GM04504 (cell line): ENCODE measurements at regions not wholly inside any gene's neighbourhood (a gene's known extent, or its start where the extent isn't known, plus 50 kb on each side); places are given as distances from the start of the nearest gene placed in this dataset.

Source experiments
- DNase-seq: peaks from one replicate; pipeline ENCODE4 v3.0.0-alpha.2; 2012; ENCODE audit warnings: low read depth

GRCh38 chr9:73459817-73460216 lies 308.2 kb downstream of the ANXA1 start:
- DNase-seq: no peak

GRCh38 chr9:73468716-73469115 lies 317.1 kb downstream of the ANXA1 start:
- no peak for DNase-seq

GRCh38 chr9:73470766-73471165 lies 319.1 kb downstream of the ANXA1 start:
- DNase-seq: no peak

- DNase-seq: no peak
These were observed 322.4 kb downstream of the ANXA1 start for GRCh38 chr9:73474002-73474600.

GRCh38 chr9:73474625-73475024 lies 323.0 kb downstream of the ANXA1 start:
- DNase-seq: no peak

- DNase-seq: no peak
These were observed 343.2 kb downstream of the ANXA1 start for GRCh38 chr9:73494894-73495293.

- no peak for DNase-seq
These were observed 346.1 kb downstream of the ANXA1 start for GRCh38 chr9:73497796-73498195.

- no peak for DNase-seq
These were observed 363.6 kb downstream of the ANXA1 start for GRCh38 chr9:73515216-73515615.

- no peak for DNase-seq
These were observed 371.7 kb downstream of the ANXA1 start for GRCh38 chr9:73523391-73523790.

- DNase-seq: no peak
These were observed 373.7 kb downstream of the ANXA1 start for GRCh38 chr9:73525350-73525749.

- no peak for DNase-seq
These were observed 375.9 kb downstream of the ANXA1 start for GRCh38 chr9:73527521-73527920.

GRCh38 chr9:73528926-73529325 lies 377.3 kb downstream of the ANXA1 start:
- no peak for DNase-seq

GRCh38 chr9:73529666-73530065 lies 378.0 kb downstream of the ANXA1 start:
- no peak for DNase-seq

GRCh38 chr9:73531051-73531532 lies 379.4 kb downstream of the ANXA1 start:
- no peak for DNase-seq

GRCh38 chr9:73531658-73532057 lies 380.0 kb downstream of the ANXA1 start:
- DNase-seq: no peak

GRCh38 chr9:73532985-73533384 lies 381.3 kb downstream of the ANXA1 start:
- no peak for DNase-seq

- no peak for DNase-seq
These were observed 384.7 kb downstream of the ANXA1 start for GRCh38 chr9:73536403-73536802.

GRCh38 chr9:73537561-73537960 lies 385.9 kb downstream of the ANXA1 start:
- DNase-seq: no peak

- no peak for DNase-seq
These were observed 388.3 kb downstream of the ANXA1 start for GRCh38 chr9:73539881-73540390.

- DNase-seq: no peak
These were observed 390.3 kb downstream of the ANXA1 start for GRCh38 chr9:73541923-73542322.

- DNase-seq: no peak
These were observed 392.1 kb downstream of the ANXA1 start for GRCh38 chr9:73543727-73544126.

- DNase-seq: no peak
These were observed 396.5 kb downstream of the ANXA1 start for GRCh38 chr9:73548201-73548600.

- no peak for DNase-seq
These were observed 398.3 kb downstream of the ANXA1 start for GRCh38 chr9:73549991-73550390.

GRCh38 chr9:73553295-73553694 lies 401.6 kb downstream of the ANXA1 start:
- DNase-seq: no peak
